Inferior parietal cortex (tissue), 1 donor: ENCODE measurements at regions not wholly inside any gene's neighbourhood (a gene's known extent, or its start where the extent isn't known, plus 50 kb on each side); places are given as distances from the start of the nearest gene placed in this dataset.
A peak's percentile ranks its signal among the peaks of the same experiment; 100 is the strongest.
"Not testable (repeated sequence)": the region's sequence is repeated elsewhere in the genome, so short reads cannot be mapped to it uniquely, and the experiment has no call there.

ENCODE experiments used
- DNase-seq: peaks from one replicate; pipeline ENCODE4 v3.0.0-alpha.2; 2016; ENCODE audit errors: extremely low spot score

DNA sequence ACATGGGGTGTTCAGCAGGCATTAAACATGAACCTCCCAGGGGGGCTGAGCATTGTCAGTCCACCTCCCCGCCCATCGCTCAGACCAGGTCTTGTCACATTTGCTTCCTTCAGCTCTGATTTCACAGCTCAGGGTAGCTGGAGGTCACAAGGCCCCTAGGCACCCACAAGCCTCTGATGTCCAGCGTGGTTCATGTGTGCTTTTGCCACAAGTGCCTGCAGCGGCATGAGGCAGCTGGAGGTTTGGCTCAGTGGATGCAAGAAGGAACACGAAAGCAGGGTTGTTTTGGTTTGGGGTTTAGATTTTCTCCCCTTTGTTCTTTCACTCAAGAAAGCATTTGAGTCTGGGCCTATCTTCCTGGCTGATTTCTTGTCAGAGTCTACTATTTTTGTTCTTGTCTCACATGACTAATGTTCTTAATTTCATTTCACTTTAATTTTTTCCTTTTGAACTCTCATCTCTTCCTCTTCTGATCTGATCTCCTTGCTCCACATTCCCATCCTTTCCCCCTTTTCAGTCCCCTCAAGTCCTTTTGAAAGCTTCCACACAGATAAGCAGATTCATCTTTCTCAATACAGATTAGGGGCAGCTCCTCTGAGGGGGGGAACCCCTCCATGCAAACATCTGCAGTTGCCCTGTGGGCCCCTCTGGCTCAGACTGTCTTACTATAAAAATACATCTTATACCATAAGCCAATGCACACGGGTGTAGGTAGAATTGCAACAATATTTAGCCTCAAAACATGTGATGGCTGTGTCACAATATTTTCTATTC lies 68.1 kb upstream of the CEP85L start:
- no peak for DNase-seq

DNA sequence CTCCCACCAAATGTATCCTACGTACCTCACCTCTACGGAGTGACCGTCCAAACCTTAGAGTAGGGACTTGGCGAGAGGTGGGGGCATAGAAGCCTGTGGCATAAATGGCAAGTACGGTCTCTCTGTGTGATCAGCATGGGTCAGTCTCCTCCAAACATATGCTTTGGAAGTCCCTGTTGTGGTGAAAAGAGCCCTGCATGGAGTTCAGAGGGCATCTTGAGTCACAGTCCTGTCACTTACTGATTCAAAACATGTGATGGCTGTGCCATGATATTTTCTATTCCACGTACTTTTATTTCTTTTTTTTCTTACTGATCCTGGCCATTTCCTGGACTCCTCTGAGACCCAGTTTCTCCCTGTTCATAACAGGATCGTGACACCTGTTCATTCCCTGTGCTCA lies 67.5 kb upstream of the CEP85L start:
- no peak for DNase-seq

DNA sequence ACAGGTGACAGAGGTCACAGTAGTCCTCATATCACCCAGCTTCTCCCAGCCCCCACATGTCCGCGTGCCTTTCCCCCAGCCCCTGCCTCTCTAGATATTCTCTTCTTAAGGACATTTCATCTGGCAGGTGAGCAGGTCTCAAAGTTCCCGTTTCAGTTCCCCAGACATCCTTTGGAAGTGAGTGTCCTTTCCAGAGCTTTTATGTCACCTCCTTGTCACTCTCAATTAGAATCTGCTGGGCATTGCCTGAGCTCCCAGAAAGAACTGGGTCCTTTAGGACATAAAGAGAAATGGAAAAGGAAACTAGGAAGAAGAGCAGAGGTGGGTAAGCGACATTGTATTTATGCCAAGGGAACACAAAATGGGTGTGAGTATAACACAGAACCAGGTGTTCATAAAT lies 66.9 kb upstream of the CEP85L start:
- no peak for DNase-seq

DNA sequence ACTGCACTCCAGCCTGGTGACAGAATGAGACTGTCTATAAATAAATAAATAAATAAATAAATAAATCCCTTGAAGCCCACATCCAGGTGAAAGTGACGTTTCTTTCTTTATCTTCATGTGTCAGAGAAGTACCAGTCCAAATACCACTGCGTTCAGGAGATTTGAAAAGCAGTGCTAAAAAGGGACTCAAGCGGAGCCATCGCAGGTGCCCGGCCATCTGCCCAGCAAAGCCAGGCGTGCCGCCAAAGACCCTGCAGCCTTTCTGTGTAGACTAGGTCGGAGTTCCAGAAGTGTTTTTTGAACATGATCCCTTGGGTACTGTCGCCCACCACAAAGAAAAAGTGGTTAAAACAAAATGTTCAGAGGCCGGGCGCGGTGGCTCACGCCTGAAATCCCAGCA lies 65.7 kb upstream of the CEP85L start:
- no peak for DNase-seq

DNA sequence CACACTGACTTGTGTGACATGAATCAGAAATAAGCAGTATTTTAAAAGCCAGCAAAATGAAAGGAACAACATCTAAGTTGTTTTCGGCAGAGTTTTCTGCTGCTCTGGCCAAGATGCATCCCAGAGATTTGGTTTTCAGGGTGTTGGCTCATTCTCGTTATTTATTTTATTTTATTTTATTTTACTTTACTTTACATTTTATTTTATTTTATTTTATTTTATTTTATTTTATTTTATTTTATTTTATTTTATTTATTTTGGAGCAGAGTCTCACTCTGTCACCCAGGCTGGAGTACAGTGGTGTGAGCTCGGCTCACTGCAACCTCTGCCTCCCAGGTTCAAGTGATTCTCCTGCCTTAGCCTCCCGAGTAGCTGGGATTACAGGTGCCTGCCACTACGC lies 64.5 kb upstream of the CEP85L start:
- DNase-seq: not testable (repeated sequence)

DNA sequence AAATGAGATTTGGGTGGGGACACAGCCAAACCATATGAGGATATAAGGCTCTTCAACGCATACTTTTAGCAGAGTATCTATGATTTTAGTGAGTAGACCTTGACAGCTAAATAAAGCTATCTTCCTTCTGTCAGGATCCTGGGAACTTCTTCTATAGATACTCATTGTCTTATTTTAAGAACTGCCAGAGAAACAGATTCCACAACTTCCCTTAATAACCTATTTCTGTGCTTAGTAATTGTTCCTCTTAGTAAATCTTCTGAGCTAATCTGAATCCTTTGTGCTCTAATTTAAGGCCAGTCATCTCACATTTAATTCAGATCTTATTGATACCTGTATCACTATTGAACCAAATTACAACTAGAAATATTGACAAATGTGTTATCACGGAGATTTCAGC lies 64.0 kb upstream of the CEP85L start:
- no peak for DNase-seq

DNA sequence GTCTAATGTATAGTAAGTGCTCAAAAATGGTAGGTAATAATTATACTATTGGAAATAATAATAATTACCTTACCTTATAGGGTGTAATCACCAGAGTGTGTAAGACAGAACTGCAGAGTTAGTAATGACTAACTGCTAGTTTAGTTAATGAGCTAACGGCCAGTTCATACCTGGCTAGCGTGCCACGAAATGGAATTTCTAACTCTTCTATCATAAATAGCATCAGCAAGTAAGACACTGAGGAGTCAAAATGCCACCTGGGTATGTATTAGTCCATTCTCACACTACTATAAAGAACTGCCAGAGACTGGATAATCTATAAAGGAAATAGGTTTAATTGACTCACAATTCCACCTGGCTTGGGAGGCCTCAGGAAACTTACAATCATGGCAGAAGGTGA lies 63.4 kb upstream of the CEP85L start:
- no peak for DNase-seq

DNA sequence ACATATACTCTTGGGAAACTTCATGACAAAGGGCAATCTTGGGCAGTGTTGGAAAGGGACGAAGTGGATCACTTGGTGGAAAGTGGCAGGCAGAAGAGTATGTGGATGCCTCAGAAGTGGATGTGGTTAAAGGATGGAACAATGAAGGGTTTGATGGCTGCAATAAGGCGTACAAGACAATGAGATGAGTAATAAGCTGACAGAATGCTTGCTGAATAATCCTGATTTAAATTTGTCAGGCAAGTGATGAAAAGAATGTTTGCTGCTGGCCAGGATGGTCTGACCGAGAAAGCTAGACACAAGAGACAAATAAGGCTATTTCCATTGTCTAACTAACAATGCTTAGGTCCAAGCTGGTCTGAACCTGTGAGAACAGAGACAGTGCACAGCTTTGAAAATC lies 61.6 kb upstream of the CEP85L start:
- peak; percentile 34 for DNase-seq

DNA sequence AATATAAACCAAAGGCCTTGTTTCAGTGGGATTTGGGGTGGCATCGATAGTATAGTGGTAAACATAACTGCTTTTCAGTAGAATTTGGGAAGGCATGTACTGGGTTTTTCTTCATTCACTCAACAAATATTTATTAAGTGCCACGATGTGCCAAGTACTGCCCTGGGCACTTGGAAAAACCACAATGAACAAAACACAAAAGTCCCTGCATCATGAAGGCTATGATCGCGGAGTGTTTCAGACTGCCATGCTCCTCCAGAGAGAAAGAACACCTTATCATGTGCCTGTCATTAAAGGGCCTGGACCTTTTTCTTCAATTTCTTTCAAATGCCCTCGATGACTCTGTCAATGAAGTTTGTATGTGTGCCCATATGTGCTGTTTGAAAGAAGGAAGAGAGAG lies 59.2 kb upstream of the CEP85L start:
- no peak for DNase-seq

DNA sequence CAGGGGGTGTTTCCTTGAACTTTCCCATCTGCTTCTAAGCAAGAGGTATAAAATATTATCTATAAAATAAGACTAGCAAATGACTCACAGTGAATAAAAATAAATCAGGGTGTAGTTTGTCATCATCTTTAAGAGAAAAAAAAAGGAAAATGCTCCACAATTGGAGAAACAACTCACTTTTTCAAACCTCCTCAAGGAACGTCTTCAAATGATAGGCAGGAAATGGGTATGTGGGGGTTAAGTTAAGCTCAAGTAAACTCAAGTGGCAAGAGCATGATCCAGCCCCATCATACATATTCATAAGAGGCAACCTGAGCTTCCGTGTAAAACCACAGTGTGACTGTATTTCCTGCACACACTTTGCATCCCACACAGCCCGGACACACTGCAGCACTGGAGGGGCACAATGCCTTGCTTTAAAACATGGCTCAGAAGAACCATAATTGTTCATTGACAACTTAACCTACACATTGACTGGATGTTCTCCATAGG lies 58.5 kb upstream of the CEP85L start:
- DNase-seq: peak; percentile 58

DNA sequence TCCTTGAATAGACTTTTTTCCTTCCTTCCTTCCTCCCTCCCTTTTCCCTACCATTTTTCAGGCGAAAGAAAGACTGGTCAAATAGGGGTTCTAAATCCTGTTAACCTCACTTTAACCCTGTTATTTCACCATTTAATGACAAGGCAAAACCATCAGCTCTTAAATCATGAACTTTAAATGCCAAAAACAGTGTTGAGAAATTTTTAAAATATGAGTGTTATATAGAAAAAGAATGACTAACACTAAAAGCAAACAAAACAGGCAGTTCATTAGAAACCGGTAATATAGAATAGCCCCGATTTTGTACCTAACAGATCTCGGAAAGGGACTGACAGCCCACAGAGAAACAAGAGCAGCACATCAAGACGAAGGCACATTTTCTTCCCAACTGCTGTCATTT lies 57.4 kb upstream of the CEP85L start:
- no peak for DNase-seq

DNA sequence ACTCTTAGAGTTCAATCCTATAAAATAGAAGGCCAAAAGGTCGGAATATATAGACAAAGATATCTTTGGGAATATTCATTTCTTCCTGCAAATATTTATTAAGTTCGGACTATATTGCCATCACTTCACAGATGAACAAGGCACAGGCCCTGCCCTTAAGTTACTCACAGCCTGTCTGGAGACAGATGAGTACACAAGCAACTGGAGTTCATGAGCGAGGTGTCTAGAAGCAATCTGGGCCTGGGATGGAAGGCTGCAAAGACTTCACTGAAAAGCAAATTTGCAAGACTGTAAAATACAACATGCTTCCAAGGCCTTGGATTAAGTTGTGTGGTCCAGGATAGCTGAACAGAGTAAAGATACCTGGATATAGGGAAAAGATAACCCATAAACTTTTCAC lies 56.7 kb upstream of the CEP85L start:
- DNase-seq: no peak

DNA sequence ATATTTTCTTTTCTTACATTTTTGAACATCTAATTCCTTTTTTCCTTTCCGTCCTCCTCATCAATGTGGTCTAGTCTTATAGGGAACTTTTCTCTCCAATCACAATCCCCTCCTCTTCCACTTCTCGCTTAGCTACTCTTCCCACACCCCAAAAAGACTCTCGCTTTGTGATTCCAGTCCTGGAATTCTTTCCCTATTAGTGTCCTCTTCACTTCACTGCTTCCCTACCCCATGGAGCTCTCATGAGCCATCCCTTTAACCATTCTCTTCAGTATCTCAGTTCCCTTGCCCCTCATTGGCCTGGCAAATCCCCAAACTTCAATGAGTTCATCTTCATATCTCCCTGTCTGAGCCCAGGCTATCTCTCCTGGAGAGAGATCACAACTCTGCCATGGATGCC lies 55.3 kb upstream of the CEP85L start:
- no peak for DNase-seq

DNA sequence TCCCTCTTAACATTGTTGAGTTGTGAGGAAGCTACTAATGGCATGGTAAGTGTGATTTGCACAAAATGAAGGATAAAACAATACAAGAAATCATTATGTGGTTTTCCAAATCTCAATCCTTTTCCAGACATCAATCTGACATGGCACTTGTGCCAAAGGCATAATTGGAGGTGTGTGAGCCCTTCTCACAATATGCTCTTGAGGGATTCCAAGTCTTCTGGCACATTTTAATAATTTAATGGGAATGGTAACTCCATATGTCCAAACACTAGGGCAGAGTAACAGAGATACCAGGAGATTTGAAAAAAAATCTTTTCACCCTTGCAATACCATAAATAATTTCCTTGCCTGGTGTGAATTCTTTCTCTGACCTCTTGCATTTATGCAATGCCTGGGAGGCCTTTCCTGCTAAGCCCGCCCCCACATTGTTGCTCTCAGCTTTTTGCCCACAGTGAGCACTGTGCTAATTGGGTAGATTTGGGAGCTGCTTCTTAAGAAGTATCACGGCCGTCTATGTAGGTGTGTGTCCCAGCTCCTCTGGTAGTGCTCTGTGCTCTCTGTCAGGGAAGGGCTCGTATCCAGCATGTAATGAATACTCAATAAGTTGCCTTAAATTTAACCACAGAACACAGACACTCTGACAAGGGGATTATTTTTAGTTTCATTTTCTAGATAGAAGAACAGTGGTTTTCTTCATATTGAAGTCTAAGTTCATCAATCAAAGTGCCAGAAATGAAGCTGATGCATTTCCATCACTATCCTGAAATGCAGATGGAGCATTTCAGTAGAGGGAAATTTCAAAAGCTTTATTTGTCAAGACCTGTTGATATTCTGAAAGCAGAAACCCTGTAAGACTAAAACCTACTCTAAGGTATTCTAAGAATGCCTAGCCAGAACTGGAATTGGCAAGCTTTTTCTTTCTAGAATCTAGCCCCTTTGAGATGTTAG lies 54.4 kb upstream of the CEP85L start:
- peak; percentile 23 for DNase-seq

DNA sequence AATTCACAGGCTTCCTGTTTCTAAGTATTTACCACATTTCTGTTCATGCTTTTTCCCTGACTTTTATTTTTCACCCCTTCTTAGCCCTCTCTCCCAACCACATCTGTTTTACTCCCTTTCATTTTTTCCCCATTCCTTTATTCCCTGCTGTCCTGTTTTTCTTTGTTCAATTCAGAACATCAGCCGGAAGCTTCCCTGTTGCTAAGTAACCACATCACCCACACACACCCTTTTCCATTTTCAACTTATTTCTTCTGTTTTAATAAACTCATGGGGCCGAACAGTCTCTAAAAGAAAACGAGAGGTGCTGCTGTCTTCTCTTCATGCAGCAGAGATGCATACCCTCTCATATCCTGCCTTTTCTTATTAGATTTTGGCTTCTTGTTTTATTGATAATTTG lies 53.5 kb upstream of the CEP85L start:
- no peak for DNase-seq

DNA sequence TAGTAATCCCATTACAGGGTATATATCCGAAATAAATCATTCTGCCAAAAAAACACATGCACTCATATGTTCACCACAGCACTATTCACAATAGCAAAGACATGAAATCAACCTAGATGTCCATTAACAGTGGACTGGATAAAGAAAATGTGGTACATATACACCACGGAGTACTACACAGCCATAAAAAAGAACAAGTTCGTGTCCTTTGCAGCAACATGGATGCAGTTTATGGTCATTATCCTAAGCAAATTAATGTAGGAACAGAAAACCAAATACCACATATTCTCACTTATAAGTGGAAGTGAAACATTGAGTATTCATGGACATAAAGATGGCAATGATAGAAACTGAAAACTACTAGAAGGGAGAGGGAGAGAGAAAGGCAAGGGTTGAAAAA lies 49.9 kb upstream of the CEP85L start:
- not testable (repeated sequence) for DNase-seq
